ENCODE measurements at regions not wholly inside any gene's neighbourhood (a gene's known extent, or its start where the extent isn't known, plus 50 kb on each side); places are given as distances from the start of the nearest gene placed in this dataset.

DNA sequence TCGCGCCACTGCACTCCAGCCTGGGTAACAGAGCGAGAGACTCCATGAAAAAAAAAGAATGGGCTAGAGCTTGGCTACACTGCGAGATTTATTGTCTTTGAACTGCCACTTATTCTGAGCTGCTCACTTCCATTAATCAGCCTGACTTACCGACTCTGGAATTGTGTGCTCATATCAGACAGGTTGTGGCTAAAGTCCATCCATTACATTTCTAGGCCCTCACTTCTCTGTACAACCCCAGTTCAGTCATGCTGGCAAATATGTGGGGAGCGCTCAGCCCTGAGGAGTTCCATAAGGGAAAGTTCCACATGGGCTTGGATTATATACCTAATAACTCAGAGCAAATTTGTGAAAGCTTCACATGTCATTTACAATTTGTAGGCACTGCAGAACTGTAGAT lies 270.6 kb downstream of the TRIML1 start:
- Histone ChIP-seq H3K4me1 (no peaks in the 10 kb centered on the region), H3K36me3 (no peaks in the 10 kb centered on the region), H3K9me3 (peaks cover 0 to 5% (median 0%) of the 10 kb centered on the region in 4 donors), H3K27me3 (no peaks in the 10 kb centered on the region), H3K4me3 (no peak overlapping the region), H3K27ac (no peak overlapping the region)
- WGBS, 2 donors, result 83 to 86% methylated on average over 6 of the region's 6 CpGs
- intact Hi-C loops (cut with DNase I), result no loop called here
- TF ChIP-seq EP300 (IDR thresholded peaks at IDR 0.05) (no peak), POLR2A (IDR thresholded peaks at IDR 0.05) (no peak), POLR2AphosphoS5 (IDR thresholded peaks at IDR 0.05) (no peak)
- TF ChIP-seq, protein P1, sequence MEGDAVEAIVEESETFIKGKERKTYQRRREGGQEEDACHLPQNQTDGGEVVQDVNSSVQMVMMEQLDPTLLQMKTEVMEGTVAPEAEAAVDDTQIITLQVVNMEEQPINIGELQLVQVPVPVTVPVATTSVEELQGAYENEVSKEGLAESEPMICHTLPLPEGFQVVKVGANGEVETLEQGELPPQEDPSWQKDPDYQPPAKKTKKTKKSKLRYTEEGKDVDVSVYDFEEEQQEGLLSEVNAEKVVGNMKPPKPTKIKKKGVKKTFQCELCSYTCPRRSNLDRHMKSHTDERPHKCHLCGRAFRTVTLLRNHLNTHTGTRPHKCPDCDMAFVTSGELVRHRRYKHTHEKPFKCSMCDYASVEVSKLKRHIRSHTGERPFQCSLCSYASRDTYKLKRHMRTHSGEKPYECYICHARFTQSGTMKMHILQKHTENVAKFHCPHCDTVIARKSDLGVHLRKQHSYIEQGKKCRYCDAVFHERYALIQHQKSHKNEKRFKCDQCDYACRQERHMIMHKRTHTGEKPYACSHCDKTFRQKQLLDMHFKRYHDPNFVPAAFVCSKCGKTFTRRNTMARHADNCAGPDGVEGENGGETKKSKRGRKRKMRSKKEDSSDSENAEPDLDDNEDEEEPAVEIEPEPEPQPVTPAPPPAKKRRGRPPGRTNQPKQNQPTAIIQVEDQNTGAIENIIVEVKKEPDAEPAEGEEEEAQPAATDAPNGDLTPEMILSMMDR (IDR thresholded peaks at IDR 0.05), result no peak
- DNase-seq, result no peak

- intact Hi-C loops (cut with DNase I), result no loop called here
Observed at GRCh38 chr4:188411805-188412204, 272.6 kb downstream of the TRIML1 start.

DNA sequence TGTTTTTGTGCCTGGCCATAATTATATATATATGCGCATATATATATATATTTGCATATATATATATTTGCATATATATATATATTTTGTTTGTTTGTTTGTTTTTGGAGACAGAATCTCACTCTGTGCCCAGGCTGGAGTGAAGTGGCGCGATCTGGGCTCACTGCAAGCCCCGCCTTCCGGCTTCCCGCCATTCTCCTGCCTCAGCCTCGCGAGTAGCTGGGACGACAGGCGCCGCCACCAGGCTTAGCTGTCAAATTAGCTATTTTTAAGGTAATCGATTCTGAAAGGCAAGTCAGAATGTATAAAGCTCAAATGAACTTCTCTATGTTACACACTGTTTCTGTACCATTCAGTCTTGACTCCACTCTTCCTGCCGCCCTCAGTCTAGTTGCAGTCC lies 273.3 kb downstream of the TRIML1 start:
- H3K36me3 ChIP-seq, result no peaks in the 10 kb centered on the region
- H3K4me3 ChIP-seq, result no peak overlapping the region
- no peaks in the 10 kb centered on the region for H3K4me1 ChIP-seq
- H3K27me3 ChIP-seq, result no peaks in the 10 kb centered on the region
- no peak for TF ChIP-seq EP300 (IDR thresholded peaks at IDR 0.05)
- TF ChIP-seq POLR2A (IDR thresholded peaks at IDR 0.05), result no peak
- TF ChIP-seq, protein P1 (IDR thresholded peaks at IDR 0.05), result no peak
- TF ChIP-seq POLR2AphosphoS5 (IDR thresholded peaks at IDR 0.05), result no peak
- peaks cover 0 to 3% (median 0%) of the 10 kb centered on the region in 4 donors for H3K9me3 ChIP-seq
- DNase-seq, result no peak
- WGBS, 2 donors, result 96% methylated on average over 13 of the region's 13 CpGs
- intact Hi-C loops (cut with DNase I), result no loop called here
- H3K27ac ChIP-seq, result no peak overlapping the region

More at GRCh38 chr4:188411805-188412204, 272.6 kb downstream of the TRIML1 start:
- 93 to 95% methylated on average over 25 of the region's 25 CpGs for WGBS, 2 donors
- Histone ChIP-seq H3K4me3 (no peak overlapping the region), H3K27ac (no peak overlapping the region), H3K36me3 (no peaks in the 10 kb centered on the region), H3K27me3 (no peaks in the 10 kb centered on the region), H3K9me3 (peaks cover 0 to 3% (median 0%) of the 10 kb centered on the region in 4 donors), H3K4me1 (no peaks in the 10 kb centered on the region)
- no peak for TF ChIP-seq POLR2AphosphoS5 (IDR thresholded peaks at IDR 0.05)
- DNase-seq, result no peak

- 90 to 92% methylated on average over 10 of the region's 10 CpGs for WGBS, 2 donors
- no peaks in the 10 kb centered on the region for H3K27me3 ChIP-seq
Observed at GRCh38 chr4:188414441-188414840, 275.2 kb downstream of the TRIML1 start.

DNA sequence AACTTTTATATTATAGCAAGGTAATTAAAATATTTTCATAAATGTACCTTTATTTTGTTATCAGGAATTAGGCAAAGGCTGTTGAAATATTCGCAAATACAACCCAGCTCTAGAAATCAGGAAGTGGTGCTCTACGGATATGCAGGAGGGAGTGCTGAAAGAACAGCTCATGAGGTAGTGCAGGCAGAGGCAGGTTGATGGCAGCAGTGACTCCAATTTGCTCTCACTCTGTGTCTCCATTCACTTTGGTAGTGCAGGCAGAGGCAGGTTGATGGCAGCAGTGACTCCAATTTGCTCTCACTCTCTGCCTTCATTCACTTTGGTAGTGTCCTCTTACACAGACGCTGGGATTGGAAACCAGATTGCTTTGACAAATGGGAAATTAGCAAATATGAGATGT lies 277.9 kb downstream of the TRIML1 start:
- no peak for TF ChIP-seq POLR2A (IDR thresholded peaks at IDR 0.05)
- no peak for TF ChIP-seq EP300 (IDR thresholded peaks at IDR 0.05)
- TF ChIP-seq POLR2AphosphoS5 (IDR thresholded peaks at IDR 0.05), result no peak
- TF ChIP-seq, protein P1 (IDR thresholded peaks at IDR 0.05), result no peak
- Histone ChIP-seq H3K4me1 (no peaks in the 10 kb centered on the region), H3K27me3 (no peaks in the 10 kb centered on the region), H3K36me3 (no peaks in the 10 kb centered on the region), H3K4me3 (no peak overlapping the region), H3K27ac (no peak overlapping the region), H3K9me3 (no peaks in the 10 kb centered on the region)
- intact Hi-C loops (cut with DNase I), result no loop called here
- no peak for DNase-seq
- 53 to 56% methylated on average over 3 of the region's 3 CpGs for WGBS, 2 donors

More at GRCh38 chr4:188414441-188414840, 275.2 kb downstream of the TRIML1 start:
- H3K4me3 ChIP-seq, result no peak overlapping the region
- no peaks in the 10 kb centered on the region for H3K4me1 ChIP-seq
- H3K9me3 ChIP-seq, result peaks cover 0 to 3% (median 0%) of the 10 kb centered on the region in 4 donors
- DNase-seq, result no peak
- intact Hi-C loops (cut with DNase I), result no loop called here
- no peak overlapping the region for H3K27ac ChIP-seq
- no peaks in the 10 kb centered on the region for H3K36me3 ChIP-seq
- TF ChIP-seq POLR2A (IDR thresholded peaks at IDR 0.05), result no peak
- TF ChIP-seq, protein P1 (IDR thresholded peaks at IDR 0.05), result no peak
- TF ChIP-seq EP300 (IDR thresholded peaks at IDR 0.05), result no peak
- TF ChIP-seq POLR2AphosphoS5 (IDR thresholded peaks at IDR 0.05), result no peak
